DOHH2 (cell line): ENCODE measurements at regions not wholly inside any gene's neighbourhood (a gene's known extent, or its start where the extent isn't known, plus 50 kb on each side); places are given as distances from the start of the nearest gene placed in this dataset.

Experiments used
- H3F3A ChIP-seq: fragments of 200-600 bp; sonication (generic), shearing (Covaris generic); 2 replicates; pipeline ENCODE4 v1.6.0; 2016; ENCODE audit warnings: antibody characterized with exemption, mild to moderate bottlenecking; ENCODE audit not compliant: control insufficient read depth, insufficient read depth
- H3K27ac ChIP-seq: fragments of 200-600 bp; sonication (generic); 2 replicates; pipeline ENCODE4 v1.5.1; 2014; ENCODE audit warnings: low read depth, mild to moderate bottlenecking, low read length, moderate library complexity
- H3K27me3 ChIP-seq: fragments of 200-600 bp; sonication (generic); 2 replicates; pipeline ENCODE4 v1.6.1; 2014; ENCODE audit warnings: mild to moderate bottlenecking, low read length, mixed read lengths; ENCODE audit not compliant: control insufficient read depth
- H3K36me3 ChIP-seq: fragments of 200-600 bp; sonication (generic); 2 replicates; pipeline ENCODE4 v1.6.1; 2014; ENCODE audit warnings: mild to moderate bottlenecking, low read length, moderate library complexity, mixed read lengths; ENCODE audit not compliant: control insufficient read depth
- H3K4me1 ChIP-seq: fragments of 200-600 bp; sonication (generic); 2 replicates; pipeline ENCODE4 v1.6.1; 2014; ENCODE audit warnings: mild to moderate bottlenecking, low read length, mixed read lengths; ENCODE audit not compliant: control insufficient read depth
- H3K4me2 ChIP-seq: fragments of 200-600 bp; sonication (generic); 2 replicates; pipeline ENCODE4 v1.6.0; 2014; ENCODE audit warnings: mild to moderate bottlenecking, low read length, moderate library complexity
- H3K4me3 ChIP-seq: fragments of 200-600 bp; sonication (generic); 2 replicates; pipeline ENCODE4 v1.5.1; 2014; ENCODE audit warnings: mild to moderate bottlenecking, low read length, mixed read lengths
- H3K79me2 ChIP-seq: fragments of 200-600 bp; sonication (generic); 2 replicates; pipeline ENCODE4 v1.6.1; 2014; ENCODE audit warnings: mild to moderate bottlenecking, low read length, mixed read lengths; ENCODE audit not compliant: control insufficient read depth
- H3K9me2 ChIP-seq: fragments of 200-600 bp; sonication (generic); replicated peaks from 2 replicates; pipeline ENCODE4 v1.6.1; 2014; ENCODE audit warnings: mild to moderate bottlenecking, low read length, mixed read lengths; ENCODE audit not compliant: control insufficient read depth
- H3K9me3 ChIP-seq: fragments of 200-600 bp; sonication (generic); 2 replicates; pipeline ENCODE4 v1.6.1; 2014; ENCODE audit warnings: antibody characterized with exemption, low read length, mixed read lengths; ENCODE audit not compliant: control insufficient read depth, insufficient read depth
- H4K20me1 ChIP-seq: fragments of 200-600 bp; sonication (generic); 2 replicates; pipeline ENCODE4 v1.6.0; 2014; ENCODE audit warnings: low read depth, mild to moderate bottlenecking, antibody characterized with exemption, low read length, moderate library complexity; ENCODE audit not compliant: control insufficient read depth, insufficient read depth
- EZH2phosphoT487 ChIP-seq: fragments of 200-600 bp; sonication (generic); IDR thresholded peaks from 2 replicates; pipeline ENCODE4 v1.6.1; 2017; ENCODE audit warnings: borderline replicate concordance, mild to moderate bottlenecking, antibody characterized with exemption, low read length, moderate library complexity, mixed read lengths
- TF ChIP-seq, protein P1 (sequence below): fragments of 200-600 bp; sonication (generic); IDR thresholded peaks from one replicate; pipeline ENCODE4 v1.5.1; 2014; ENCODE audit warnings: antibody characterized with exemption, mild to moderate bottlenecking, low read depth, low read length; ENCODE audit not compliant: poor library complexity, severe bottlenecking

DNA sequence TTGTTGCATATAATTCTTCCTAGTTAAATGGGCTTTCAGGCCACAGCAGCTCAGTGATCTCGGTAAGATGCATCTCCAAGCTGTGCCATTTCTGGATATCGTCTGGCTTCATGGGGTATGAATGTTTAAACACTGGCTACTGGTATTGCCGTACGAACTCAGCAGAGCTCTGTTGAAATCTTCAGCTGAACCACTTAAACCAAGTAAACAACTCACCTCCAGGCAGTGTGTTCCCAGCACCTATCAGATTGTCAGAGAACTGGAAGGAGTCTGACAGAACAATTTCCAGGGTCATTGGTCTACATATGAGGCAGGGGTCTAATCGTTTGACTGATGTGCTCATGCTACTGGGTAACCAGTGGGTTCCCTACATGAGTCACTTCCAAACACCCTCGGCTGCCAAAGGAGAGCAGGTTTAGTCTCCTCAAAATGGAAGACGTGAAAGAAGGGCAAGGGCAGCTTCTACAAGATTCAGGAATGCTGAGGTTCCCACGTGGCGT lies 93.2 kb upstream of the BMAL1 start:
- H3K79me2 ChIP-seq: no peaks in the 10 kb centered on the region
- H3K4me2 ChIP-seq: no peak overlapping the region
- no peaks in the 10 kb centered on the region for H3K27me3 ChIP-seq
- H3F3A ChIP-seq: no peaks in the 10 kb centered on the region
- H3K36me3 ChIP-seq: no peaks in the 10 kb centered on the region
- H3K27ac ChIP-seq: no peak overlapping the region
- H3K4me3 ChIP-seq: no peak overlapping the region
- H4K20me1 ChIP-seq: no peaks in the 10 kb centered on the region
- TF ChIP-seq, protein P1, sequence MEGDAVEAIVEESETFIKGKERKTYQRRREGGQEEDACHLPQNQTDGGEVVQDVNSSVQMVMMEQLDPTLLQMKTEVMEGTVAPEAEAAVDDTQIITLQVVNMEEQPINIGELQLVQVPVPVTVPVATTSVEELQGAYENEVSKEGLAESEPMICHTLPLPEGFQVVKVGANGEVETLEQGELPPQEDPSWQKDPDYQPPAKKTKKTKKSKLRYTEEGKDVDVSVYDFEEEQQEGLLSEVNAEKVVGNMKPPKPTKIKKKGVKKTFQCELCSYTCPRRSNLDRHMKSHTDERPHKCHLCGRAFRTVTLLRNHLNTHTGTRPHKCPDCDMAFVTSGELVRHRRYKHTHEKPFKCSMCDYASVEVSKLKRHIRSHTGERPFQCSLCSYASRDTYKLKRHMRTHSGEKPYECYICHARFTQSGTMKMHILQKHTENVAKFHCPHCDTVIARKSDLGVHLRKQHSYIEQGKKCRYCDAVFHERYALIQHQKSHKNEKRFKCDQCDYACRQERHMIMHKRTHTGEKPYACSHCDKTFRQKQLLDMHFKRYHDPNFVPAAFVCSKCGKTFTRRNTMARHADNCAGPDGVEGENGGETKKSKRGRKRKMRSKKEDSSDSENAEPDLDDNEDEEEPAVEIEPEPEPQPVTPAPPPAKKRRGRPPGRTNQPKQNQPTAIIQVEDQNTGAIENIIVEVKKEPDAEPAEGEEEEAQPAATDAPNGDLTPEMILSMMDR: no peak
- no peak for TF ChIP-seq EZH2phosphoT487
- 0 out of 2 replicates have a peak, but pooled peaks cover 2% of the 10 kb centered on the region for H3K9me3 ChIP-seq
- H3K4me1 ChIP-seq: no peaks in the 10 kb centered on the region
- H3K9me2 ChIP-seq: no peaks in the 10 kb centered on the region

- H3K79me2 ChIP-seq: no peaks in the 10 kb centered on the region
- H3K27me3 ChIP-seq: no peaks in the 10 kb centered on the region
- no peak overlapping the region for H3K4me2 ChIP-seq
- H3K36me3 ChIP-seq: no peaks in the 10 kb centered on the region
- 0 out of 2 replicates have a peak, but pooled peaks cover 2% of the 10 kb centered on the region for H3K9me3 ChIP-seq
- TF ChIP-seq EZH2phosphoT487: no peak
- TF ChIP-seq, protein P1: no peak
- no peaks in the 10 kb centered on the region for H4K20me1 ChIP-seq
- no peak overlapping the region for H3K27ac ChIP-seq
- no peaks in the 10 kb centered on the region for H3K4me1 ChIP-seq
- no peaks in the 10 kb centered on the region for H3K9me2 ChIP-seq
- H3K4me3 ChIP-seq: no peak overlapping the region
- H3F3A ChIP-seq: no peaks in the 10 kb centered on the region
Measured at GRCh38 chr11:13188179-13188578, 89.4 kb upstream of the BMAL1 start.

DNA sequence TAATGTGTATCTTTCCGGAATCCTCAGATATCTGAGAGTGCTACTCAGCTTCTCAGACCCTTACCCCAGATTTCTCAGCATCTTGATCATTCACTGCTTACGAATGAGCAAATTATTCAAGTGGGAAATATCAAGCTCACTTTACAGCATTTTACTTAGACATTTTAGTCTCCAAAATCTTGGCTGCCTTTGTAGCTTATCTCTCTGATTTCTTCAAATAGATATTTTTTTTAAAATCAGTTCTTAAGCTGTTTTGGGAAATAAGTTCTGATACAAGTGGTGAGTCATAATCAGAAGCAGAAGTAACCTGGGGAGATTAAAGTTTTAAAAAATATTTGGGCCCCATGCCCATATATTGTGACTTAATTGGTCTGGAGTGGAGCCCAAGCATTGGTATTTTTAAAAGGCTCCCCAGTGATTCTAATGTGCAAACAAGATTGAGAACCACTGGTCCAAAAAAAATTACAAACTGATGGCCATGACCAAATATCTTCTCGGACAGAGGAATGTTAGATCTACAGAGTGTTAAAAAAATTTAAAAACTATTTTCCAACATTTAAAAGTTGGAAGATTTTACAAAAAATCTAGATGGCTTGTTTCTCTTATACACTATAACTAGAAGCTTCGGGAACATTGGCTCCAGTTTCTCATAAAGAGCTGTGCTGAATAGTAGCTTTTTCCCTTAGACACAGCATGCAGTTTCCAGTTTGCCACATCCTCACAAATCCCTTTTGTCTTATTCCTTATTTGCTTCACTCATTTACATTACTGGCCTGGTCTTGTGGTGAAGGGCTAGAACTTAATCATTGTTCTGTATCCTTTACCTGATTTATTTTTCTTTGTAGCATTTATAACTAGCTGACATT lies 87.8 kb upstream of the BMAL1 start:
- no peak for TF ChIP-seq EZH2phosphoT487
- TF ChIP-seq, protein P1: no peak
- Histone ChIP-seq H4K20me1 (no peaks in the 10 kb centered on the region), H3K4me1 (no peaks in the 10 kb centered on the region), H3K9me3 (0 out of 2 replicates have a peak, but pooled peaks cover 2% of the 10 kb centered on the region), H3K4me2 (no peak overlapping the region), H3K79me2 (no peaks in the 10 kb centered on the region), H3K4me3 (no peak overlapping the region), H3K36me3 (no peaks in the 10 kb centered on the region), H3K9me2 (no peaks in the 10 kb centered on the region), H3K27ac (no peak overlapping the region), H3K27me3 (no peaks in the 10 kb centered on the region), H3F3A (no peaks in the 10 kb centered on the region)
